ENCODE measurements at regions not wholly inside any gene's neighbourhood (a gene's known extent, or its start where the extent isn't known, plus 50 kb on each side); places are given as distances from the start of the nearest gene placed in this dataset.
A peak's percentile ranks its signal among the peaks of the same experiment; 100 is the strongest.

- DNase-seq (ENCODE audit: missing footprints) (no peak), ATAC-seq (peak; percentile 40)
- intact Hi-C loops (cut with DNase I): no loop called here
Measured at GRCh38 chr11:27217948-27218420, 145.0 kb downstream of the CCDC34 start.

GRCh38 chr11:27217496-27217895 lies 145.5 kb downstream of the CCDC34 start:
- intact Hi-C loops (cut with DNase I): no loop called here
- ATAC-seq: no peak
- DNase-seq (ENCODE audit: missing footprints): no peak

- ATAC-seq: peak; percentile 82
Measured at GRCh38 chr11:27216270-27217149, 146.5 kb downstream of the CCDC34 start.

GRCh38 chr11:27215471-27216269 lies 147.3 kb downstream of the CCDC34 start:
- ATAC-seq (peak; percentile 12), DNase-seq (ENCODE audit: missing footprints) (no peak)
- intact Hi-C loops (cut with DNase I): no loop called here

More at GRCh38 chr11:27216270-27217149, 146.5 kb downstream of the CCDC34 start:
- peak; percentile 85 for DNase-seq (ENCODE audit: missing footprints)
- intact Hi-C loops (cut with DNase I): no loop called here

GRCh38 chr11:27214713-27215112 lies 148.3 kb downstream of the CCDC34 start:
- intact Hi-C loops (cut with DNase I): no loop called here
- DNase-seq (ENCODE audit: missing footprints) (no peak), ATAC-seq (no peak)

- ATAC-seq (peak; percentile 23), DNase-seq (ENCODE audit: missing footprints) (no peak)
- intact Hi-C loops (cut with DNase I): no loop called here
Measured at GRCh38 chr11:27213232-27213660, 149.8 kb downstream of the CCDC34 start.

GRCh38 chr11:27212248-27212780 lies 150.7 kb downstream of the CCDC34 start:
- intact Hi-C loops (cut with DNase I): no loop called here
- DNase-seq (ENCODE audit: missing footprints): no peak

GRCh38 chr11:27211370-27212127 lies 151.5 kb downstream of the CCDC34 start:
- DNase-seq (ENCODE audit: missing footprints) (no peak), ATAC-seq (peak; percentile 27)
- intact Hi-C loops (cut with DNase I): no loop called here

More at GRCh38 chr11:27212248-27212780, 150.7 kb downstream of the CCDC34 start:
- ATAC-seq: no peak

- no peak for DNase-seq (ENCODE audit: missing footprints)
- intact Hi-C loops (cut with DNase I): no loop called here
- no peak for ATAC-seq
Measured at GRCh38 chr11:27210531-27210930, 152.5 kb downstream of the CCDC34 start.

- peak; percentile 75 for ATAC-seq
- no peak for DNase-seq (ENCODE audit: missing footprints)
- intact Hi-C loops (cut with DNase I): no loop called here
Measured at GRCh38 chr11:27209562-27210005, 153.4 kb downstream of the CCDC34 start.

GRCh38 chr11:27208846-27209245 lies 154.2 kb downstream of the CCDC34 start:
- DNase-seq (ENCODE audit: missing footprints): no peak
- no peak for ATAC-seq
- intact Hi-C loops (cut with DNase I): no loop called here

GRCh38 chr11:27207025-27207650 lies 155.9 kb downstream of the CCDC34 start:
- intact Hi-C loops (cut with DNase I): no loop called here
- DNase-seq (ENCODE audit: missing footprints) (no peak), ATAC-seq (no peak)

GRCh38 chr11:27205779-27206570 lies 157.0 kb downstream of the CCDC34 start:
- DNase-seq (ENCODE audit: missing footprints) (no peak), ATAC-seq (no peak)
- intact Hi-C loops (cut with DNase I): no loop called here

- intact Hi-C loops (cut with DNase I): no loop called here
- DNase-seq (ENCODE audit: missing footprints) (no peak), ATAC-seq (no peak)
Measured at GRCh38 chr11:27205250-27205649, 157.8 kb downstream of the CCDC34 start.

GRCh38 chr11:27204529-27204928 lies 158.5 kb downstream of the CCDC34 start:
- ATAC-seq (no peak), DNase-seq (ENCODE audit: missing footprints) (no peak)
- intact Hi-C loops (cut with DNase I): loop anchor here (5.0 kb wide), 1 partner anchor 283 kb away; no protein-coding TSS in a partner anchor

- intact Hi-C loops (cut with DNase I): loop anchor here (5.0 kb wide), 1 partner anchor 284 kb away; no protein-coding TSS in a partner anchor
- ATAC-seq: no peak
- DNase-seq (ENCODE audit: missing footprints): no peak
Measured at GRCh38 chr11:27203077-27203647, 159.9 kb downstream of the CCDC34 start.

Measured in Right ventricle myocardium inferior (tissue), 1 donor.